HFF-Myc (cell line): ENCODE measurements at regions not wholly inside any gene's neighbourhood (a gene's known extent, or its start where the extent isn't known, plus 50 kb on each side); places are given as distances from the start of the nearest gene placed in this dataset.
"Not testable (repeated sequence)": the region's sequence is repeated elsewhere in the genome, so short reads cannot be mapped to it uniquely, and the experiment has no call there.

Experiments
- DNase-seq: peaks from one replicate; pipeline ENCODE4 v3.0.0-alpha.2; 2011; ENCODE audit warnings: low read depth; ENCODE audit errors: extremely low read depth
- H3K4me3 ChIP-seq: replicated peaks from 2 replicates; pipeline ENCODE4 v1.5.1; 2011; ENCODE audit warnings: low read depth, mild to moderate bottlenecking, control low read depth, low read length
- CTCF ChIP-seq: IDR thresholded peaks from 2 replicates; pipeline ENCODE4 v1.5.1; 2012; ENCODE audit warnings: mild to moderate bottlenecking, low read depth, low read length, control low read depth; ENCODE audit errors: missing control alignments

- DNase-seq = no peak
- TF ChIP-seq CTCF = no peak
- H3K4me3 ChIP-seq = no peak overlapping the region
Observed at GRCh38 chr5:89545076-89545475, 662.1 kb upstream of the MEF2C start.

DNA sequence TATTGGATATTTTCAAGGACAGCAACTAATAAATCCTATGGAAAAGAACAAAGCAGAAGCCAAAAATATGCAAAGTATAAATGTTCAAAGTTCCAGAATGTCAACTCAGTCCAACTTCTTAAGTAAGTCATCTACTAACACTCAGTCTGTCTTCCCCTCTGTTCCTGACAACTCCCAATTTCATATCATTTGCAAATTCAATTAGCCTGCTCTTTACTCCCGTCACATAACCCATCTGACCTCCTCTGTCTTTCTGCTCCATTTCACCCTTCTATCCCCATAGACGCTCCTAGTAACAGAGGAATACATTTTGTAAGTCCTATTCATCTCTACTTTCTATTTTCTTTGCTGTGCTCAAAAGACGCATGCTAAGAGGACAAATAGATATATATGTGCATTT is 659.8 kb upstream of the MEF2C start:
- H3K4me3 ChIP-seq = no peak overlapping the region
- TF ChIP-seq CTCF = no peak
- no peak for DNase-seq

GRCh38 chr5:89537800-89538199 is 654.8 kb upstream of the MEF2C start:
- DNase-seq = no peak
- TF ChIP-seq CTCF = no peak
- no peak overlapping the region for H3K4me3 ChIP-seq

GRCh38 chr5:89536020-89536419 is 653.0 kb upstream of the MEF2C start:
- no peak for DNase-seq
- H3K4me3 ChIP-seq = no peak overlapping the region
- no peak for TF ChIP-seq CTCF

DNA sequence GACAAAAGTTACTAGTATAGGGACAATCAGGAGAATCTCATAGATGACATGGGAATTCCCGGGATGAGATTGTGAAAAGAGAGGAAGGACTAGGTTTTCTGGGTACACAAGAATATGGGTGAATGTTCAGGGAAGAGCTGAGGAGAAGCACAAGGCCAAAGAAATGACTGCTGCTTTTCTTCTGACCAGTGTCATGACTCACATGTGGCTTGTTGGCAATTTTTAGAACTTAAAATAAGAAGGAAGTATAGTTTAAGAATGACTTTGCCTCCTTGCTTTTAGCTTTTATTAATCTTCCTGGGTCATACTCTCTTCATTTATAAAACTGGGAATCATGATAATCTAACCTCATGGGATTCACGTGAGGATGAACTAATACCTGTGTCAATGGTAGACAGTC is 652.4 kb upstream of the MEF2C start:
- no peak for DNase-seq
- H3K4me3 ChIP-seq = no peak overlapping the region
- no peak for TF ChIP-seq CTCF

DNA sequence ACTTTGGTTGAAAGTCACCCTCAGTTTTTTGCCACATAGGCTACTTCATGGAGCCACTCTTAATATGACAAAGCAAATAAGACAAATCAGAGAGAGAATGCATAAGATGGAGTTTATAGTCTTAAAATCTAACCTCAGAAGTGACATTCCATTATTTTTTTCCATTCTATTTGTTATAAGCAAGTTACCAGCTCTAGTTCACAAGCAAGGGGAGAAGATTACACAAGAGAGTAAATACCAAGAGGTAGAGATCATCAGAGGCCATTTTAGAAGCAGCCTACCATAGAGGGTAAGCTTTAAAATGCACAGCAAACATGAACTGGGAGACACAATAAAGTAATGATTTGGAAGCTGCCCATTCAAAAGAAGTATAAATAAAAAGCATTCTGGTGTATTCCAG is 651.3 kb upstream of the MEF2C start:
- DNase-seq = no peak
- TF ChIP-seq CTCF = no peak
- no peak overlapping the region for H3K4me3 ChIP-seq

- TF ChIP-seq CTCF = no peak
- H3K4me3 ChIP-seq = no peak overlapping the region
Observed at GRCh38 chr5:89524785-89525184, 641.8 kb upstream of the MEF2C start.

GRCh38 chr5:89523867-89524266 is 640.9 kb upstream of the MEF2C start:
- not testable (repeated sequence) for H3K4me3 ChIP-seq, DNase-seq

More at GRCh38 chr5:89524785-89525184, 641.8 kb upstream of the MEF2C start:
- DNase-seq = no peak
